ENCODE measurements at regions not wholly inside any gene's neighbourhood (a gene's known extent, or its start where the extent isn't known, plus 50 kb on each side); places are given as distances from the start of the nearest gene placed in this dataset.

DNA sequence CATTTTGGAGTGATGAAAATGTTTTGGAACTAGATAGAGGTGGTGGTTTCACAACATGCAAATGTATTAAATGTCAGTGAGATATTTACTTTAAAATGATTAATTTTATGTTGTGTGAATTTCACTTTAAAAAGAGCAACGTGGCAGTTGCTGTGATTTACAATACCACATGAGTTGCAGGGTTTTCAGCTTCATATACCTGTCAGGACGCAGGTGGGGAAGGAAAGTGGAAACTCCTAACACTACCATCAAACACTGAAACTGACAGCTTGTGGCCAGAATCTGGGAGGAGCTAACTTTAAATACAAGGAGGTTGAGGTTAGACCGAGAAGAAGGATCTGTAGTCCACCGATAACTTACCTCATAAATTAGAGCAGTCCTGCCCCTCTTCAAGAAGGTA, 168.9 kb upstream of the TMEM72 start (continued):
- TF ChIP-seq, protein P1, sequence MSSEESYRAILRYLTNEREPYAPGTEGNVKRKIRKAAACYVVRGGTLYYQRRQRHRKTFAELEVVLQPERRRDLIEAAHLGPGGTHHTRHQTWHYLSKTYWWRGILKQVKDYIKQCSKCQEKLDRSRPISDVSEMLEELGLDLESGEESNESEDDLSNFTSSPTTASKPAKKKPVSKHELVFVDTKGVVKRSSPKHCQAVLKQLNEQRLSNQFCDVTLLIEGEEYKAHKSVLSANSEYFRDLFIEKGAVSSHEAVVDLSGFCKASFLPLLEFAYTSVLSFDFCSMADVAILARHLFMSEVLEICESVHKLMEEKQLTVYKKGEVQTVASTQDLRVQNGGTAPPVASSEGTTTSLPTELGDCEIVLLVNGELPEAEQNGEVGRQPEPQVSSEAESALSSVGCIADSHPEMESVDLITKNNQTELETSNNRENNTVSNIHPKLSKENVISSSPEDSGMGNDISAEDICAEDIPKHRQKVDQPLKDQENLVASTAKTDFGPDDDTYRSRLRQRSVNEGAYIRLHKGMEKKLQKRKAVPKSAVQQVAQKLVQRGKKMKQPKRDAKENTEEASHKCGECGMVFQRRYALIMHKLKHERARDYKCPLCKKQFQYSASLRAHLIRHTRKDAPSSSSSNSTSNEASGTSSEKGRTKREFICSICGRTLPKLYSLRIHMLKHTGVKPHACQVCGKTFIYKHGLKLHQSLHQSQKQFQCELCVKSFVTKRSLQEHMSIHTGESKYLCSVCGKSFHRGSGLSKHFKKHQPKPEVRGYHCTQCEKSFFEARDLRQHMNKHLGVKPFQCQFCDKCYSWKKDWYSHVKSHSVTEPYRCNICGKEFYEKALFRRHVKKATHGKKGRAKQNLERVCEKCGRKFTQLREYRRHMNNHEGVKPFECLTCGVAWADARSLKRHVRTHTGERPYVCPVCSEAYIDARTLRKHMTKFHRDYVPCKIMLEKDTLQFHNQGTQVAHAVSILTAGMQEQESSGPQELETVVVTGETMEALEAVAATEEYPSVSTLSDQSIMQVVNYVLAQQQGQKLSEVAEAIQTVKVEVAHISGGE (CRISPR knock-in tag; IDR thresholded peaks at IDR 0.05), result no peak
- TF ChIP-seq, protein P2, sequence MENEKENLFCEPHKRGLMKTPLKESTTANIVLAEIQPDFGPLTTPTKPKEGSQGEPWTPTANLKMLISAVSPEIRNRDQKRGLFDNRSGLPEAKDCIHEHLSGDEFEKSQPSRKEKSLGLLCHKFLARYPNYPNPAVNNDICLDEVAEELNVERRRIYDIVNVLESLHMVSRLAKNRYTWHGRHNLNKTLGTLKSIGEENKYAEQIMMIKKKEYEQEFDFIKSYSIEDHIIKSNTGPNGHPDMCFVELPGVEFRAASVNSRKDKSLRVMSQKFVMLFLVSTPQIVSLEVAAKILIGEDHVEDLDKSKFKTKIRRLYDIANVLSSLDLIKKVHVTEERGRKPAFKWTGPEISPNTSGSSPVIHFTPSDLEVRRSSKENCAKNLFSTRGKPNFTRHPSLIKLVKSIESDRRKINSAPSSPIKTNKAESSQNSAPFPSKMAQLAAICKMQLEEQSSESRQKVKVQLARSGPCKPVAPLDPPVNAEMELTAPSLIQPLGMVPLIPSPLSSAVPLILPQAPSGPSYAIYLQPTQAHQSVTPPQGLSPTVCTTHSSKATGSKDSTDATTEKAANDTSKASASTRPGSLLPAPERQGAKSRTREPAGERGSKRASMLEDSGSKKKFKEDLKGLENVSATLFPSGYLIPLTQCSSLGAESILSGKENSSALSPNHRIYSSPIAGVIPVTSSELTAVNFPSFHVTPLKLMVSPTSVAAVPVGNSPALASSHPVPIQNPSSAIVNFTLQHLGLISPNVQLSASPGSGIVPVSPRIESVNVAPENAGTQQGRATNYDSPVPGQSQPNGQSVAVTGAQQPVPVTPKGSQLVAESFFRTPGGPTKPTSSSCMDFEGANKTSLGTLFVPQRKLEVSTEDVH (IDR thresholded peaks at IDR 0.05; ENCODE audit: low read depth, partially characterized antibody), result no peak
- no peak for TF ChIP-seq TAF9B (IDR thresholded peaks at IDR 0.05; ENCODE audit: partially characterized antibody)
- no peak for TF ChIP-seq L3MBTL2 (IDR thresholded peaks at IDR 0.05)

DNA sequence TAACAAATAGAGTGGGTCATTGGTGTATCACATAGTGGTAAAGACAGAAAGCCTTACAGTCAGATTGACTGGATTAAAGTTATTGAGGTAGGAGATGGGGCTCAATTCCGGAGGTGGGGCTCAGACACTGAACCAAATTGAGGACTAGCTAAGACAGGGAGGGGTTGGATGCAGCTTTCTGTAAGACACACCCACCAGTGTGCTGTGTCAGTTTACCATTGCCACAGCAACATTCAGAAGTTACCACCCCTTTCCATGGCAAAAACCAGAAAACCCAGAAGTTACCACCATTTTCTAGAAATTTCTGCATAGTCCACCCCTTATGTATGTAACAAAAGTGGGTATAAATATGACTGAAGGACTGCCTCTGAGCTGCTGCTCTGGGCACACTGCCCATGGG, 167.6 kb upstream of the TMEM72 start:
- BruUV-seq (replicated peaks), result no TSS peak
- H3K9ac ChIP-seq (ENCODE audit: insufficient read depth in 1 of 2, low read depth in 2 of 2, low read length in 2 of 2), result no peak overlapping the region
- H4K20me1 ChIP-seq (replicated peaks; ENCODE audit: control insufficient read depth, insufficient read depth, low read length), result no peaks in the 10 kb centered on the region
- DNase-seq (ENCODE audit: extremely low read depth in 1 of 4, low spot score in 3 of 4), result no peak
- H3K4me1 ChIP-seq (replicated peaks in 1 of 2; ENCODE audit: control insufficient read depth in 2 of 2, insufficient read depth in 2 of 2, low read length in 2 of 2), result no peaks in the 10 kb centered on the region
- H3K9me3 ChIP-seq (replicated peaks; ENCODE audit: control insufficient read depth, insufficient read depth, low read depth, low read length), result no peaks in the 10 kb centered on the region
- intact Hi-C loops (cut with micrococcal nuclease) (no loop called here), in situ Hi-C loops (cut with MboI) (no loop called here)
- no peak overlapping the region for H3K4me3 ChIP-seq
- ChIA-PET POLR2A (no interaction called here), CTCF (ENCODE audit: low intra/inter-chr PET ratio) (no interaction called here)
- H3K27ac ChIP-seq (ENCODE audit: extremely low read depth, low read depth, low read length), result no peak overlapping the region
- H3K9me1 ChIP-seq (ENCODE audit: control insufficient read depth, insufficient read depth, low read length), result no peaks in the 10 kb centered on the region
- 0% methylated on average over 1 of the region's 1 CpG for WGBS (ENCODE audit: insufficient coverage, low coverage, missing lambda C conversion rate)
- H2AFZ ChIP-seq (ENCODE audit: low read depth, low read length), result no peak overlapping the region
- FAIRE-seq, result no peak
- no peaks in the 10 kb centered on the region for H3K36me3 ChIP-seq (ENCODE audit: control insufficient read depth, insufficient read depth, low read length)
- H3K4me2 ChIP-seq (ENCODE audit: insufficient read depth, low read length), result no peak overlapping the region
- ATAC-seq, result no peak
- no peaks in the 10 kb centered on the region for H3K27me3 ChIP-seq (ENCODE audit: control insufficient read depth in 2 of 2, insufficient read depth in 2 of 2, low read length in 2 of 2)
- no peaks in the 10 kb centered on the region for H3K79me2 ChIP-seq (ENCODE audit: control insufficient read depth, insufficient read depth, low read length)
- TF ChIP-seq YY1 (IDR thresholded peaks at IDR 0.05; ENCODE audit: borderline replicate concordance in 1 of 3, control insufficient read depth in 1 of 3, extremely low read depth in 1 of 3, insufficient read depth in 3 of 3, insufficient read length in 1 of 3, insufficient replicate concordance in 2 of 3, low read depth in 1 of 3, low read length in 2 of 3) (no peak), U2AF1 (optimal IDR thresholded peaks at IDR 0.05; ENCODE audit: low read depth, low read length) (no peak), KLF6 (CRISPR knock-in tag; IDR thresholded peaks at IDR 0.05; ENCODE audit: borderline replicate concordance) (no peak), RBM39 (optimal IDR thresholded peaks at IDR 0.05; ENCODE audit: low read depth, low read length) (no peak), ETV6 (IDR thresholded peaks at IDR 0.05; ENCODE audit: borderline replicate concordance in 1 of 2, low read depth in 2 of 2, low read length in 1 of 2) (no peak), ETV6 (CRISPR knock-in tag; IDR thresholded peaks at IDR 0.05; ENCODE audit: borderline replicate concordance) (no peak), WHSC1 (IDR thresholded peaks at IDR 0.05; ENCODE audit: low read length) (no peak), ZNF830 (CRISPR knock-in tag; IDR thresholded peaks at IDR 0.05) (no peak), ZNF444 (CRISPR knock-in tag; IDR thresholded peaks at IDR 0.05) (no peak), SRSF1 (IDR thresholded peaks at IDR 0.05; ENCODE audit: low read depth, low read length) (no peak), POLR2AphosphoS2 (IDR thresholded peaks at IDR 0.05; ENCODE audit: low read length) (no peak)

All from K562 (cell line).